SK-N-SH (cell line): ENCODE measurements at regions not wholly inside any gene's neighbourhood (a gene's known extent, or its start where the extent isn't known, plus 50 kb on each side); places are given as distances from the start of the nearest gene placed in this dataset.

Experiments used
- CTCF ChIA-PET: fragments of 300-600, 350-600 bp; formaldehyde crosslinking; extraction: SDS; loops from one replicate; lab custom pipeline; 2021; lab: Yijun Ruan, JAX
- POLR2A ChIA-PET: fragments of 350-600 bp; sonication (Branson Sonifier 250); formaldehyde crosslinking; extraction: SDS; loops from one replicate; lab custom pipeline; 2020; ENCODE audit warnings: antibody characterized with exemption, inconsistent platforms; lab: Yijun Ruan, JAX
- DNase-seq: peaks from one replicate; pipeline ENCODE4 v3.0.0; 2012
- H2AFZ ChIP-seq: fragments of 200-600 bp; sonication (generic); 2 replicates; pipeline ENCODE4 v1.8.1; 2016; ENCODE audit warnings: antibody characterized with exemption, mild to moderate bottlenecking, low read depth
- H3F3A ChIP-seq: fragments of 200-600 bp; sonication (generic); replicated peaks from 2 replicates; pipeline ENCODE3; 2016; ENCODE audit warnings: antibody characterized with exemption, mild to moderate bottlenecking; ENCODE audit not compliant: insufficient read depth
- H3K27ac ChIP-seq, 2 experiments: fragments of 200-500 bp in 1 of 2; fragments of 200-600 bp in 1 of 2; sonication (Bioruptor generic) in 1 of 2; sonication (generic), shearing (Covaris generic) in 1 of 2; 2 replicates each; pipeline versions ENCODE4 v1.5.1 to v1.6.1; 2014 to 2016; ENCODE audit warnings: low read depth in 2 of 2, inconsistent platforms in 1 of 2, low read length in 1 of 2, mild to moderate bottlenecking in 1 of 2, mixed read lengths in 1 of 2
- H3K27me3 ChIP-seq: fragments of 200-600 bp; sonication (generic), shearing (Covaris generic); 2 replicates; pipeline ENCODE4 v1.6.1; 2016; ENCODE audit warnings: mixed run types; ENCODE audit not compliant: insufficient read depth
- H3K36me3 ChIP-seq, 2 experiments: fragments of 200-500 bp in 1 of 2; fragments of 200-600 bp in 1 of 2; sonication (Bioruptor generic) in 1 of 2; sonication (generic) in 1 of 2; replicated peaks in 1 of 2; 2 replicates each; pipeline versions ENCODE3 to v1.5.1; 2014 to 2016; ENCODE audit warnings: low read length in 1 of 2, mild to moderate bottlenecking in 1 of 2; ENCODE audit not compliant: insufficient read depth in 2 of 2, control insufficient read depth in 1 of 2
- H3K4me1 ChIP-seq, 2 experiments: fragments of 200-500 bp in 1 of 2; fragments of 200-600 bp in 1 of 2; sonication (Bioruptor generic) in 1 of 2; sonication (generic), shearing (Covaris generic) in 1 of 2; 2 replicates each; pipeline versions ENCODE4 v1.5.1 to v1.6.1; 2014 to 2016; ENCODE audit warnings: low read depth in 1 of 2, low read length in 1 of 2, mixed run types in 1 of 2; ENCODE audit not compliant: insufficient read depth in 2 of 2, control insufficient read depth in 1 of 2
- H3K4me2 ChIP-seq: fragments of 200-600 bp; sonication (generic), shearing (Covaris generic); 2 replicates; pipeline ENCODE4 v1.6.1; 2017; ENCODE audit warnings: mixed run types
- H3K4me3 ChIP-seq, 2 experiments: fragments of 200-500 bp in 1 of 2; fragments of 200-600 bp in 1 of 2; sonication (Bioruptor generic) in 1 of 2; sonication (generic), shearing (Covaris generic) in 1 of 2; 2 replicates each; pipeline versions ENCODE4 v1.5.1 to v1.8.1; 2014 to 2016; ENCODE audit warnings: low read depth in 2 of 2, inconsistent platforms in 1 of 2, low read length in 1 of 2, mild to moderate bottlenecking in 1 of 2, mixed read lengths in 1 of 2, moderate library complexity in 1 of 2
- H3K79me2 ChIP-seq: fragments of 200-600 bp; sonication (generic); 2 replicates; pipeline ENCODE4 v1.8.1; 2017; ENCODE audit warnings: mild to moderate bottlenecking; ENCODE audit not compliant: insufficient read depth
- H3K9ac ChIP-seq: fragments of 200-600 bp; sonication (generic); 2 replicates; pipeline ENCODE4 v1.6.1; 2017; ENCODE audit warnings: mixed run types
- H3K9me2 ChIP-seq: fragments of 200-600 bp; sonication (generic); 2 replicates; pipeline ENCODE4 v1.6.1; 2017; ENCODE audit warnings: mixed run types
- H3K9me3 ChIP-seq: fragments of 200-600 bp; sonication (generic); 2 replicates; pipeline ENCODE4 v1.6.1; 2017; ENCODE audit warnings: mixed run types, mild to moderate bottlenecking, moderate library complexity
- H4K20me1 ChIP-seq: fragments of 200-600 bp; sonication (generic); 2 replicates; pipeline ENCODE4 v1.6.1; 2017; ENCODE audit warnings: mild to moderate bottlenecking, mixed run types; ENCODE audit not compliant: insufficient read depth
- CHD2 ChIP-seq: fragments of 150-350 bp; IDR thresholded peaks from 2 replicates; pipeline ENCODE4 v1.6.1; 2018; ENCODE audit warnings: low read length; ENCODE audit not compliant: partially characterized antibody
- EZH2phosphoT487 ChIP-seq: fragments of 200-600 bp; sonication (generic); IDR thresholded peaks from 2 replicates; pipeline ENCODE4 v1.6.1; 2017; ENCODE audit warnings: low read depth, mixed run types, mild to moderate bottlenecking, antibody characterized with exemption, moderate library complexity, borderline replicate concordance
- FOSL2 ChIP-seq: IDR thresholded peaks from 2 replicates; pipeline ENCODE4 v1.4.0; 2012; ENCODE audit warnings: low read depth, mild to moderate bottlenecking, moderate library complexity, borderline replicate concordance
- FOXJ3 ChIP-seq: sonication (generic); formaldehyde crosslinking; IDR thresholded peaks from 2 replicates; pipeline ENCODE4 v1.5.1; 2020; ENCODE audit warnings: mild to moderate bottlenecking, missing genetic modification reagents
- JUND ChIP-seq: IDR thresholded peaks from 2 replicates; pipeline ENCODE4 v1.4.0; 2012
- MXI1 ChIP-seq: IDR thresholded peaks from 2 replicates; pipeline ENCODE4 v1.6.1; 2012; ENCODE audit warnings: mild to moderate bottlenecking, low read depth, low read length, improper control_type of control experiment
- RAD21 ChIP-seq: IDR thresholded peaks from 2 replicates; pipeline ENCODE4 v1.6.1; 2012; ENCODE audit warnings: mild to moderate bottlenecking, low read length
- RXRA ChIP-seq: IDR thresholded peaks from 2 replicates; pipeline ENCODE4 v1.4.0; 2012; ENCODE audit warnings: low read depth, mild to moderate bottlenecking, borderline replicate concordance
- SIN3A ChIP-seq: IDR thresholded peaks from 2 replicates; pipeline ENCODE4 v1.6.1; 2012; ENCODE audit warnings: low read depth, mild to moderate bottlenecking, low read length, moderate library complexity, borderline replicate concordance
- SMC3 ChIP-seq: IDR thresholded peaks from 2 replicates; pipeline ENCODE4 v1.6.1; 2012; ENCODE audit warnings: low read depth, low read length, improper control_type of control experiment
- TAF1 ChIP-seq: IDR thresholded peaks from 2 replicates; pipeline ENCODE4 v1.6.1; 2012; ENCODE audit warnings: low read depth, mild to moderate bottlenecking, low read length, moderate library complexity, borderline replicate concordance
- TCF12 ChIP-seq: IDR thresholded peaks from 2 replicates; pipeline ENCODE4 v1.4.0; 2012
- TEAD4 ChIP-seq: IDR thresholded peaks from 2 replicates; pipeline ENCODE4 v1.4.0; 2012; ENCODE audit warnings: mild to moderate bottlenecking, borderline replicate concordance; ENCODE audit not compliant: insufficient read depth
- WGBS: methylation state at CpG from one replicate; pipeline ENCODE4 v1.1.6; 2017; ENCODE audit warnings: low lambda C conversion rate; 5-methylcytosine and 5-hydroxymethylcytosine counted together
- TF ChIP-seq, protein P1 (sequence below): IDR thresholded peaks from 2 replicates; pipeline ENCODE4; 2012
- TF ChIP-seq, protein P2 (sequence below): fragments of 200-600 bp; sonication (generic); IDR thresholded peaks from 2 replicates; pipeline ENCODE4 v1.6.1; 2017; ENCODE audit warnings: antibody characterized with exemption, mild to moderate bottlenecking, moderate library complexity
- TF ChIP-seq, protein P3 (sequence below): fragments of 150-350 bp; IDR thresholded peaks from 2 replicates; pipeline ENCODE4 v1.6.1; 2016; ENCODE audit warnings: mild to moderate bottlenecking, low read depth, low read length
- TF ChIP-seq, protein P4 (sequence below): IDR thresholded peaks from 2 replicates; pipeline ENCODE4 v1.4.0; 2012; ENCODE audit warnings: low read depth, borderline replicate concordance

DNA sequence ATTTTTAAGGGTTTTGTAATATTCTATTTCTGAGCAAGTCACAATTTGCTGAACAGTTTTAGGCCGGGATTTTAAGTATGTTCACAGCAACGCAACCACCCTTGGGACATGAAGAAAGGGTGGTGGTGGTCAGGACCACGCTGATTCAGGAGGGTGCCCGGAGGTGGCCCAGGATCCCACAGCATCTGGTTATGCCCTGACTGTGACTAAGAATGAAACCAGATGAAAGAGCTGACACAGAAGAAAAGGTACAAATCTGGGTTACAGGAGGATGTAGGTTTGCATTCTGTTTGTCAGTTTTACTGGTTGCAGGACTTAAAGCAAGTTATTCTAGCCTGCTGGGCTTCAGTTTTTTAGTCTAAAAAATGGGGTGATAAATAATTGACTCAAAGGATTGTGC is 279.7 kb downstream of the CCSER2 start:
- CTCF ChIA-PET = no interaction called here

More for the DNA sequence above, 279.7 kb downstream of the CCSER2 start:
- H3K9me2 ChIP-seq = no peaks in the 10 kb centered on the region
- no peak for DNase-seq
- H3K4me1 ChIP-seq = no peaks in the 10 kb centered on the region
- H3K4me2 ChIP-seq = no peak overlapping the region
- no peak overlapping the region for H3K4me3 ChIP-seq
- H3F3A ChIP-seq = no peaks in the 10 kb centered on the region
- H3K27ac ChIP-seq = no peak overlapping the region
- no peak overlapping the region for H2AFZ ChIP-seq
- no peaks in the 10 kb centered on the region for H3K79me2 ChIP-seq
- H3K9ac ChIP-seq = no peak overlapping the region
- no peaks in the 10 kb centered on the region for H3K9me3 ChIP-seq
- H3K36me3 ChIP-seq = no peaks in the 10 kb centered on the region
- 18% methylated on average over 4 of the region's 4 CpGs for WGBS
- no peaks in the 10 kb centered on the region for H4K20me1 ChIP-seq
- no peaks in the 10 kb centered on the region for H3K27me3 ChIP-seq
- TF ChIP-seq TEAD4 = no peak
- TF ChIP-seq, protein P1, sequence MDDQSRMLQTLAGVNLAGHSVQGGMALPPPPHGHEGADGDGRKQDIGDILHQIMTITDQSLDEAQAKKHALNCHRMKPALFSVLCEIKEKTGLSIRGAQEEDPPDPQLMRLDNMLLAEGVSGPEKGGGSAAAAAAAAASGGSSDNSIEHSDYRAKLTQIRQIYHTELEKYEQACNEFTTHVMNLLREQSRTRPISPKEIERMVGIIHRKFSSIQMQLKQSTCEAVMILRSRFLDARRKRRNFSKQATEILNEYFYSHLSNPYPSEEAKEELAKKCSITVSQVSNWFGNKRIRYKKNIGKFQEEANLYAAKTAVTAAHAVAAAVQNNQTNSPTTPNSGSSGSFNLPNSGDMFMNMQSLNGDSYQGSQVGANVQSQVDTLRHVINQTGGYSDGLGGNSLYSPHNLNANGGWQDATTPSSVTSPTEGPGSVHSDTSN = no peak
- no peak for TF ChIP-seq MXI1
- TF ChIP-seq, protein P2, sequence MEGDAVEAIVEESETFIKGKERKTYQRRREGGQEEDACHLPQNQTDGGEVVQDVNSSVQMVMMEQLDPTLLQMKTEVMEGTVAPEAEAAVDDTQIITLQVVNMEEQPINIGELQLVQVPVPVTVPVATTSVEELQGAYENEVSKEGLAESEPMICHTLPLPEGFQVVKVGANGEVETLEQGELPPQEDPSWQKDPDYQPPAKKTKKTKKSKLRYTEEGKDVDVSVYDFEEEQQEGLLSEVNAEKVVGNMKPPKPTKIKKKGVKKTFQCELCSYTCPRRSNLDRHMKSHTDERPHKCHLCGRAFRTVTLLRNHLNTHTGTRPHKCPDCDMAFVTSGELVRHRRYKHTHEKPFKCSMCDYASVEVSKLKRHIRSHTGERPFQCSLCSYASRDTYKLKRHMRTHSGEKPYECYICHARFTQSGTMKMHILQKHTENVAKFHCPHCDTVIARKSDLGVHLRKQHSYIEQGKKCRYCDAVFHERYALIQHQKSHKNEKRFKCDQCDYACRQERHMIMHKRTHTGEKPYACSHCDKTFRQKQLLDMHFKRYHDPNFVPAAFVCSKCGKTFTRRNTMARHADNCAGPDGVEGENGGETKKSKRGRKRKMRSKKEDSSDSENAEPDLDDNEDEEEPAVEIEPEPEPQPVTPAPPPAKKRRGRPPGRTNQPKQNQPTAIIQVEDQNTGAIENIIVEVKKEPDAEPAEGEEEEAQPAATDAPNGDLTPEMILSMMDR = no peak
- TF ChIP-seq, protein P3, sequence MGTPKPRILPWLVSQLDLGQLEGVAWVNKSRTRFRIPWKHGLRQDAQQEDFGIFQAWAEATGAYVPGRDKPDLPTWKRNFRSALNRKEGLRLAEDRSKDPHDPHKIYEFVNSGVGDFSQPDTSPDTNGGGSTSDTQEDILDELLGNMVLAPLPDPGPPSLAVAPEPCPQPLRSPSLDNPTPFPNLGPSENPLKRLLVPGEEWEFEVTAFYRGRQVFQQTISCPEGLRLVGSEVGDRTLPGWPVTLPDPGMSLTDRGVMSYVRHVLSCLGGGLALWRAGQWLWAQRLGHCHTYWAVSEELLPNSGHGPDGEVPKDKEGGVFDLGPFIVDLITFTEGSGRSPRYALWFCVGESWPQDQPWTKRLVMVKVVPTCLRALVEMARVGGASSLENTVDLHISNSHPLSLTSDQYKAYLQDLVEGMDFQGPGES = no peak
- TF ChIP-seq FOSL2 = no peak
- TF ChIP-seq FOXJ3 (CRISPR knock-in tag) = no peak
- no peak for TF ChIP-seq RAD21
- no peak for TF ChIP-seq CHD2
- TF ChIP-seq EZH2phosphoT487 = no peak
- no peak for TF ChIP-seq SMC3
- TF ChIP-seq, protein P4, sequence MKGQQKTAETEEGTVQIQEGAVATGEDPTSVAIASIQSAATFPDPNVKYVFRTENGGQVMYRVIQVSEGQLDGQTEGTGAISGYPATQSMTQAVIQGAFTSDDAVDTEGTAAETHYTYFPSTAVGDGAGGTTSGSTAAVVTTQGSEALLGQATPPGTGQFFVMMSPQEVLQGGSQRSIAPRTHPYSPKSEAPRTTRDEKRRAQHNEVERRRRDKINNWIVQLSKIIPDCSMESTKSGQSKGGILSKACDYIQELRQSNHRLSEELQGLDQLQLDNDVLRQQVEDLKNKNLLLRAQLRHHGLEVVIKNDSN = no peak
- no peak for TF ChIP-seq JUND
- TF ChIP-seq SIN3A = no peak
- TF ChIP-seq RXRA = no peak
- TF ChIP-seq TAF1 = no peak
- no peak for TF ChIP-seq TCF12
- POLR2A ChIA-PET = no interaction called here
